Endodermal cell (in vitro differentiated cells): ENCODE measurements at regions not wholly inside any gene's neighbourhood (a gene's known extent, or its start where the extent isn't known, plus 50 kb on each side); places are given as distances from the start of the nearest gene placed in this dataset.

ENCODE experiments used
- DNase-seq: peaks from one replicate; pipeline ENCODE4 v3.0.0-alpha.2; 2017
- H3K27ac ChIP-seq: 2 replicates; pipeline ENCODE4 v1.5.1; 2013; ENCODE audit warnings: mild to moderate bottlenecking, low read depth, low read length, moderate library complexity
- H3K27me3 ChIP-seq: 2 replicates; pipeline ENCODE4 v1.6.1; 2013; ENCODE audit warnings: mild to moderate bottlenecking, low read length, moderate library complexity; ENCODE audit not compliant: insufficient read depth, control insufficient read depth, poor library complexity, severe bottlenecking
- H3K36me3 ChIP-seq: 2 replicates; pipeline ENCODE4 v1.7.0; 2013; ENCODE audit warnings: mild to moderate bottlenecking, low read length, moderate library complexity; ENCODE audit not compliant: control insufficient read depth, insufficient read depth
- H3K4me1 ChIP-seq: one replicate; pipeline ENCODE4 v1.7.0; 2013; ENCODE audit warnings: low read length; ENCODE audit not compliant: control insufficient read depth, insufficient read depth
- H3K4me3 ChIP-seq: 2 replicates; pipeline ENCODE4 v1.5.1; 2013; ENCODE audit warnings: mild to moderate bottlenecking, low read length, moderate library complexity
- H3K9ac ChIP-seq: 2 replicates; pipeline ENCODE4 v1.6.1; 2013; ENCODE audit warnings: mild to moderate bottlenecking, low read length, moderate library complexity; ENCODE audit not compliant: poor library complexity, severe bottlenecking; ENCODE audit errors: extremely low read depth
- H3K9me3 ChIP-seq: 2 replicates; pipeline ENCODE4 v1.6.1; 2013; ENCODE audit warnings: mild to moderate bottlenecking, low read length, moderate library complexity; ENCODE audit not compliant: control insufficient read depth
- H3K27ac Mint-ChIP-seq: 2 replicates; pipeline ENCODE4 v1.8.0; 2020; ENCODE audit warnings: mixed read lengths
- H3K27me3 Mint-ChIP-seq: 2 replicates; pipeline ENCODE4 v1.8.0; 2021; ENCODE audit warnings: mild to moderate bottlenecking, mixed read lengths; ENCODE audit not compliant: insufficient read depth
- H3K36me3 Mint-ChIP-seq: 2 replicates; pipeline ENCODE4 v1.8.0; 2020; ENCODE audit warnings: low read depth, mixed read lengths
- H3K4me1 Mint-ChIP-seq: 2 replicates; pipeline ENCODE4 v1.8.0; 2020; ENCODE audit warnings: mixed read lengths
- H3K4me3 Mint-ChIP-seq: 2 replicates; pipeline ENCODE4 v1.8.0; 2020; ENCODE audit warnings: mild to moderate bottlenecking, moderate library complexity, mixed read lengths
- H3K9me3 Mint-ChIP-seq: 2 replicates; pipeline ENCODE4 v1.8.0; 2020; ENCODE audit warnings: mild to moderate bottlenecking, mixed read lengths
- WGBS, 2 experiments: methylation state at CpG; one replicate each; pipeline versions ENCODE4 v1.1.5 to v1.1.7; 2013; ENCODE audit warnings: missing lambda C conversion rate in 2 of 2, mixed read lengths in 1 of 2; ENCODE audit not compliant: insufficient coverage in 1 of 2, insufficient read length in 1 of 2; 5-methylcytosine and 5-hydroxymethylcytosine counted together
- TF ChIP-seq, protein P1 (sequence below): fragments of 200-600 bp; sonication (generic); conservative IDR thresholded peaks from 2 replicates; pipeline ENCODE4 v1.5.0; 2021; ENCODE audit warnings: antibody characterized with exemption, mild to moderate bottlenecking

DNA sequence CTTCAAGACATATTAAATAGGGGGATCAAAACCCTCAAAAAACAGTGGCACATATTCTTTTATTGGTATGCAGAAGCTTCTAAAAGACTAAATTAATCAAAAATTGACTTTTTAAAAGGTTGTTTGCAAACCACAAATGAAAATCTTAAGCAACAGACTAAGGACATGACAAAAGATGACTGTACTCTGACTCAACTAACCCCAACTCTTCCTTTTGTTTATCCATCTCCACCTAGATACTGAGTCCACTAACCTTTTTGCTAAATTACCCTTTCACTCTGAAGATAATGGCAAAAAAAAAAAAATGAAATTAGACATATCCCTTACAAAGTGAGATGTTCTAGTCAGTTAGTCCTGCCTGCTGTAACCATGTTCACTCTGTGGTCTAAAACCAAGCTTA, 91.6 kb upstream of the NLRP2B start:
- H3K4me1 ChIP-seq: no peaks in the 10 kb centered on the region
- H3K4me3 ChIP-seq: no peak overlapping the region
- no peaks in the 10 kb centered on the region for H3K36me3 Mint-ChIP-seq
- no peaks in the 10 kb centered on the region for H3K4me1 Mint-ChIP-seq
- H3K9ac ChIP-seq: no peak overlapping the region
- no peaks in the 10 kb centered on the region for H3K9me3 ChIP-seq
- no peaks in the 10 kb centered on the region for H3K27me3 Mint-ChIP-seq
- no peaks in the 10 kb centered on the region for H3K27me3 ChIP-seq
- H3K36me3 ChIP-seq: no peaks in the 10 kb centered on the region
- TF ChIP-seq, protein P1, sequence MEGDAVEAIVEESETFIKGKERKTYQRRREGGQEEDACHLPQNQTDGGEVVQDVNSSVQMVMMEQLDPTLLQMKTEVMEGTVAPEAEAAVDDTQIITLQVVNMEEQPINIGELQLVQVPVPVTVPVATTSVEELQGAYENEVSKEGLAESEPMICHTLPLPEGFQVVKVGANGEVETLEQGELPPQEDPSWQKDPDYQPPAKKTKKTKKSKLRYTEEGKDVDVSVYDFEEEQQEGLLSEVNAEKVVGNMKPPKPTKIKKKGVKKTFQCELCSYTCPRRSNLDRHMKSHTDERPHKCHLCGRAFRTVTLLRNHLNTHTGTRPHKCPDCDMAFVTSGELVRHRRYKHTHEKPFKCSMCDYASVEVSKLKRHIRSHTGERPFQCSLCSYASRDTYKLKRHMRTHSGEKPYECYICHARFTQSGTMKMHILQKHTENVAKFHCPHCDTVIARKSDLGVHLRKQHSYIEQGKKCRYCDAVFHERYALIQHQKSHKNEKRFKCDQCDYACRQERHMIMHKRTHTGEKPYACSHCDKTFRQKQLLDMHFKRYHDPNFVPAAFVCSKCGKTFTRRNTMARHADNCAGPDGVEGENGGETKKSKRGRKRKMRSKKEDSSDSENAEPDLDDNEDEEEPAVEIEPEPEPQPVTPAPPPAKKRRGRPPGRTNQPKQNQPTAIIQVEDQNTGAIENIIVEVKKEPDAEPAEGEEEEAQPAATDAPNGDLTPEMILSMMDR: no peak
- no peak overlapping the region for H3K27ac ChIP-seq
- DNase-seq: no peak
- peaks cover 58% of the 10 kb centered on the region for H3K9me3 Mint-ChIP-seq
- no peak overlapping the region for H3K4me3 Mint-ChIP-seq
- no peak overlapping the region for H3K27ac Mint-ChIP-seq

DNA sequence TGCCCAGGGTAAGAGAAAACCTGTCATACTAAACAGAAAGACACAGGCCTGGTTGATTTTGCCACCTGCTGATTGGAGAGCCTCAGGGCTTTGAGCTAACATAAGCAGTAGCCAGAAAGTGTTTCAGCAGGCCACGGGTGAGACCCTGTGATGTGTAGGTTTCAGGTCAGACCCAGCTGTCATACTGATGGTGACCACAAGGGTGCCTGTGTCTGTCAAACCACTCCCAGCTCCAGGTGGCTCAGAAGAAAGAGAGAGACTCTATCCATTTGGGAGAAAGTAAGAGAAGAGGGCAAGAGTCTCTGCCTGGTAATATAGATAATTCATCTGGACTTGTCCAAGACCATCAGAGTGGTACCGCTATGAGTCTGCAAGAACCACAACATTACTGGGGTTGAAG, 72.8 kb upstream of the NLRP2B start:
- H3K9ac ChIP-seq: no peak overlapping the region
- no peak overlapping the region for H3K27ac Mint-ChIP-seq
- peaks cover 70% of the 10 kb centered on the region for H3K9me3 Mint-ChIP-seq
- WGBS, 2 experiments: 84 to 100% methylated on average over 1 to 2 of the region's 2 CpGs
- TF ChIP-seq, protein P1: peak; percentile 62
- no peaks in the 10 kb centered on the region for H3K27me3 ChIP-seq
- no peak overlapping the region for H3K27ac ChIP-seq
- peak; percentile 67 for DNase-seq
- H3K36me3 ChIP-seq: no peaks in the 10 kb centered on the region
- H3K27me3 Mint-ChIP-seq: no peaks in the 10 kb centered on the region
- no peaks in the 10 kb centered on the region for H3K36me3 Mint-ChIP-seq
- H3K9me3 ChIP-seq: peaks cover 12% of the 10 kb centered on the region
- no peak overlapping the region for H3K4me3 Mint-ChIP-seq
- H3K4me1 Mint-ChIP-seq: no peaks in the 10 kb centered on the region
- no peak overlapping the region for H3K4me3 ChIP-seq
- no peaks in the 10 kb centered on the region for H3K4me1 ChIP-seq

DNA sequence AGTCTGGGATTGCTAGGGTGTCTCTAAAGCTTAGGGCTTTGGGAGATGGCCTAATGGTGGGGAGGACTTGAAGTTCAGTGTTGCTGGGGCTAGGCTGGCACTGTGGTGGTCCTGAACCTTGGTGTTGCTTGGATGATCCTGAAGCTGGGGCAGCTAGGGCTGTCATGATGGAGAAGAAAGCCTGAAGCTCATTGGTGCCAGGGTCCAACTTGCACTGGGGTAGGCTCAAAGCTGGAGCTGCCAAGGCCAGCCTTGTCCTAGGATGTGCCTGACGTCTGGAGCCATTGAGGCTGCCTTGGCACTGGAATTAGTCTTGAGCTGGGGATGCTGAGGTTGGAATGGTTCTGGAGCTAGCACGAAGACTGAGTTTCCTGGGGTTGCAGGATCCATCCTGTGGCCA, 61.0 kb upstream of the NLRP2B start:
- Histone ChIP-seq H3K9ac (no peak overlapping the region), H3K36me3 (no peaks in the 10 kb centered on the region), H3K27me3 (no peaks in the 10 kb centered on the region), H3K9me3 (peaks cover 11% of the 10 kb centered on the region), H3K4me1 (no peaks in the 10 kb centered on the region), H3K27ac (no peak overlapping the region), H3K4me3 (no peak overlapping the region)
- DNase-seq: no peak
- TF ChIP-seq, protein P1: no peak
- H3K9me3 Mint-ChIP-seq: peaks cover 49% of the 10 kb centered on the region
- 47% methylated on average over 2 of the region's 2 CpGs; no CpG with 5 or more reads in 1 of the 2 experiments for WGBS, 2 experiments
- H3K4me1 Mint-ChIP-seq: no peaks in the 10 kb centered on the region
- no peak overlapping the region for H3K27ac Mint-ChIP-seq
- H3K36me3 Mint-ChIP-seq: no peaks in the 10 kb centered on the region
- H3K4me3 Mint-ChIP-seq: no peak overlapping the region
- no peaks in the 10 kb centered on the region for H3K27me3 Mint-ChIP-seq
